ENCODE measurements at regions not wholly inside any gene's neighbourhood (a gene's known extent, or its start where the extent isn't known, plus 50 kb on each side); places are given as distances from the start of the nearest gene placed in this dataset.

DNA sequence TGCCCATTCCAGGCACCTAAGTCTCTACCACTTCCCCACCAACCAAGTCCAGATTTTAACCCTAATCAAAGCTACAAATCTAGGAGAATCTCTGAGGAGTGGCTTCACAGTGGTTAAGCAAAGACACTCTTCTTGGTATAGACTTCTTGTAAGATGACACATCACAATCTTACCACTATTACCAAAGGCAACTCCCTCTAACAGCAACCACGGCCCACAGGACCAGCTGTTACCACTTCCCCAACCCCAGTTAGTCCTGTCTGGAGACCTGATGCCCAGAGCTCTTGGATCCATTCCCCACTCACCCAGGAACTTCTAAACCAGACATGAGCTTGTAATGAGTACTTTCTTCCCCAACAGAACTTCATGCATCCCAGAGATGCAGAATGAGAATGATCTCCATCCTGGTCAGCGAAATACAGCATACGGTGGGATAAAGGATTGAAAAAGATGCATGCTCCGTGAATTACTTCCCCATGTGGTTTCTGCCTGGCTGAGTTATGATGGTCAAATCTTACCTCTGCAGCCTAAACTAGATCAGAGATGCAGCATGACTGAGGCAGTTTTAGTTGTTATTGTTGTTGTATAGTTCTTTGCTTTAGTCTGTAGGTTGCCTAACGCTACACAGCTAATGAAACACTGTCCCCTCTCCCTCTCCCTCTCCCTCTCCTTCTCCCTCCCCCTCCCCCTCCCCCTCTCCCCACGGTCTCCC lies 87.7 kb upstream of the FOXN3 start:
- H3K9me2 ChIP-seq (replicated peaks; ENCODE audit: control insufficient read depth, low read length) = no peaks in the 10 kb centered on the region
- no peaks in the 10 kb centered on the region for H3K79me2 ChIP-seq (ENCODE audit: control insufficient read depth, low read length)
- H3K27ac ChIP-seq (ENCODE audit: low read depth, low read length) = no peak overlapping the region
- H3K4me2 ChIP-seq (ENCODE audit: low read length) = no peak overlapping the region
- no peak overlapping the region for H3K4me3 ChIP-seq (ENCODE audit: low read length)
- TF ChIP-seq, protein P1, sequence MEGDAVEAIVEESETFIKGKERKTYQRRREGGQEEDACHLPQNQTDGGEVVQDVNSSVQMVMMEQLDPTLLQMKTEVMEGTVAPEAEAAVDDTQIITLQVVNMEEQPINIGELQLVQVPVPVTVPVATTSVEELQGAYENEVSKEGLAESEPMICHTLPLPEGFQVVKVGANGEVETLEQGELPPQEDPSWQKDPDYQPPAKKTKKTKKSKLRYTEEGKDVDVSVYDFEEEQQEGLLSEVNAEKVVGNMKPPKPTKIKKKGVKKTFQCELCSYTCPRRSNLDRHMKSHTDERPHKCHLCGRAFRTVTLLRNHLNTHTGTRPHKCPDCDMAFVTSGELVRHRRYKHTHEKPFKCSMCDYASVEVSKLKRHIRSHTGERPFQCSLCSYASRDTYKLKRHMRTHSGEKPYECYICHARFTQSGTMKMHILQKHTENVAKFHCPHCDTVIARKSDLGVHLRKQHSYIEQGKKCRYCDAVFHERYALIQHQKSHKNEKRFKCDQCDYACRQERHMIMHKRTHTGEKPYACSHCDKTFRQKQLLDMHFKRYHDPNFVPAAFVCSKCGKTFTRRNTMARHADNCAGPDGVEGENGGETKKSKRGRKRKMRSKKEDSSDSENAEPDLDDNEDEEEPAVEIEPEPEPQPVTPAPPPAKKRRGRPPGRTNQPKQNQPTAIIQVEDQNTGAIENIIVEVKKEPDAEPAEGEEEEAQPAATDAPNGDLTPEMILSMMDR (IDR thresholded peaks at IDR 0.05; ENCODE audit: low read depth, low read length, poor library complexity, severe bottlenecking) = no peak
- TF ChIP-seq EZH2phosphoT487 (IDR thresholded peaks at IDR 0.05; ENCODE audit: borderline replicate concordance, low read length) = no peak
- H3K9me3 ChIP-seq (ENCODE audit: control insufficient read depth, insufficient read depth, low read length) = no peaks in the 10 kb centered on the region
- H3K36me3 ChIP-seq (ENCODE audit: control insufficient read depth, low read length) = no peaks in the 10 kb centered on the region
- no peaks in the 10 kb centered on the region for H3K4me1 ChIP-seq (ENCODE audit: control insufficient read depth, low read length)
- no peaks in the 10 kb centered on the region for H3K27me3 ChIP-seq (ENCODE audit: control insufficient read depth, low read length)
- H4K20me1 ChIP-seq (ENCODE audit: control insufficient read depth, insufficient read depth, low read depth, low read length) = no peaks in the 10 kb centered on the region
- no peaks in the 10 kb centered on the region for H3F3A ChIP-seq (ENCODE audit: control insufficient read depth, insufficient read depth)

DNA sequence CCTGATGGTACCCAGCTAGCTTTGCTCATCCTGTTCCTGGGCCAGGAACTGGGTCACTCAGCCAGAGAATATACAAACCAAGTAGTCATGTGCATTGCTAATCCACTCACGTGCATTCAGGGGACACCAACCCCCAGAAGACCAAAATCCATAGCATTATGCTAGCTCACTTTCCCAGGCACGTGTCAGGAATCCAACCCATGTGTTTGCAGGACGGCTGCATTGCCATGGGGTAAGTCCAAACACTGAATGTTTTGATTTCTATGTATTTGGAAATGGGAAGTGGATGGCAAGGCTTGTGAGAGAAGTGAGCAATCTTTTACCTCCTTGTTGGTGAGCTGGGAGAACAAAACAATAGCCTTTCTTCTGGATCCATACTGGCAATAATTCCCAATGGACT lies 87.1 kb upstream of the FOXN3 start:
- no peaks in the 10 kb centered on the region for H4K20me1 ChIP-seq (ENCODE audit: control insufficient read depth, insufficient read depth, low read depth, low read length)
- no peaks in the 10 kb centered on the region for H3K9me2 ChIP-seq (replicated peaks; ENCODE audit: control insufficient read depth, low read length)
- H3K79me2 ChIP-seq (ENCODE audit: control insufficient read depth, low read length) = no peaks in the 10 kb centered on the region
- no peak overlapping the region for H3K4me3 ChIP-seq (ENCODE audit: low read length)
- H3K4me1 ChIP-seq (ENCODE audit: control insufficient read depth, low read length) = no peaks in the 10 kb centered on the region
- no peaks in the 10 kb centered on the region for H3F3A ChIP-seq (ENCODE audit: control insufficient read depth, insufficient read depth)
- H3K27ac ChIP-seq (ENCODE audit: low read depth, low read length) = no peak overlapping the region
- TF ChIP-seq, protein P1 (IDR thresholded peaks at IDR 0.05; ENCODE audit: low read depth, low read length, poor library complexity, severe bottlenecking) = no peak
- no peaks in the 10 kb centered on the region for H3K27me3 ChIP-seq (ENCODE audit: control insufficient read depth, low read length)
- H3K36me3 ChIP-seq (ENCODE audit: control insufficient read depth, low read length) = no peaks in the 10 kb centered on the region
- no peak overlapping the region for H3K4me2 ChIP-seq (ENCODE audit: low read length)
- H3K9me3 ChIP-seq (ENCODE audit: control insufficient read depth, insufficient read depth, low read length) = no peaks in the 10 kb centered on the region

DNA sequence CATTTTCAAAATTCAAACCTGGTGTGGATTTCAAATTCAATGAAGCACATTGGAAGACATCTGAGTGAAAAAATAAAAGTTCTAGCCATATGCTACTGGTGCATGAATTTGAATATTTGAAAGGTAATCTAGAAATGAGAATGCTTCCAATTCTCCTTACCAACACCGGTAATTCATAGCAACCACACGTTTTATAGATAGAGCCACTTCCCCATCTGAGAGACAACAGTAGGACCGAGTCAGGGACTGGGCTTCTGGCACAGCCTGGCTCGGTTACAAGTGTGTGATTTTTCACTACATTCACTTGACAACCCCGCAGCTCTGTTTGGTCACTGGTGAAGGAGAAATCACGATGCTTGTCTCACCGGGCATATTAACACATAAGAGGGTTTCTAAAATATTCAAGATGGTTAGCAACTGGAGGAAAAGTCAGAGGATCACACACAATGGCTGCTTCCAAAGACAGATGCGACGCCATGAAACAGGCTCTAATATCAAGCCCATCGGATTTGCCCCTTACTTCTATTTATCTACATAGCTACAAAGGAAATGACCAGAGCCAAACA lies 86.5 kb upstream of the FOXN3 start:
- H3K27ac ChIP-seq (ENCODE audit: low read depth, low read length) = no peak overlapping the region
- no peak for TF ChIP-seq EZH2phosphoT487 (IDR thresholded peaks at IDR 0.05; ENCODE audit: borderline replicate concordance, low read length)
- TF ChIP-seq, protein P1 (IDR thresholded peaks at IDR 0.05; ENCODE audit: low read depth, low read length, poor library complexity, severe bottlenecking) = no peak
- H3F3A ChIP-seq (ENCODE audit: control insufficient read depth, insufficient read depth) = no peaks in the 10 kb centered on the region
- H3K36me3 ChIP-seq (ENCODE audit: control insufficient read depth, low read length) = no peaks in the 10 kb centered on the region
- no peaks in the 10 kb centered on the region for H3K27me3 ChIP-seq (ENCODE audit: control insufficient read depth, low read length)
- H3K4me2 ChIP-seq (ENCODE audit: low read length) = no peak overlapping the region
- no peak overlapping the region for H3K4me3 ChIP-seq (ENCODE audit: low read length)
- no peaks in the 10 kb centered on the region for H3K9me3 ChIP-seq (ENCODE audit: control insufficient read depth, insufficient read depth, low read length)
- H3K9me2 ChIP-seq (replicated peaks; ENCODE audit: control insufficient read depth, low read length) = no peaks in the 10 kb centered on the region
- H3K79me2 ChIP-seq (ENCODE audit: control insufficient read depth, low read length) = no peaks in the 10 kb centered on the region
- H3K4me1 ChIP-seq (ENCODE audit: control insufficient read depth, low read length) = no peaks in the 10 kb centered on the region
- H4K20me1 ChIP-seq (ENCODE audit: control insufficient read depth, insufficient read depth, low read depth, low read length) = no peaks in the 10 kb centered on the region

All from DOHH2 (cell line).